T-helper 2 cell treated with Interferon-gamma antibody and Interleukin-4, amounts not matched to agents 100 ng/mL and 5 ng/mL, for 36 hours (primary cell): ENCODE measurements at regions not wholly inside any gene's neighbourhood (a gene's known extent, or its start where the extent isn't known, plus 50 kb on each side); places are given as distances from the start of the nearest gene placed in this dataset.

ENCODE experiments used
- intact Hi-C: fragments of 100-400 bp; cut with micrococcal nuclease; formaldehyde crosslinking; loops from one replicate; pipeline ENCODE4 v1.15.1; 2023

DNA sequence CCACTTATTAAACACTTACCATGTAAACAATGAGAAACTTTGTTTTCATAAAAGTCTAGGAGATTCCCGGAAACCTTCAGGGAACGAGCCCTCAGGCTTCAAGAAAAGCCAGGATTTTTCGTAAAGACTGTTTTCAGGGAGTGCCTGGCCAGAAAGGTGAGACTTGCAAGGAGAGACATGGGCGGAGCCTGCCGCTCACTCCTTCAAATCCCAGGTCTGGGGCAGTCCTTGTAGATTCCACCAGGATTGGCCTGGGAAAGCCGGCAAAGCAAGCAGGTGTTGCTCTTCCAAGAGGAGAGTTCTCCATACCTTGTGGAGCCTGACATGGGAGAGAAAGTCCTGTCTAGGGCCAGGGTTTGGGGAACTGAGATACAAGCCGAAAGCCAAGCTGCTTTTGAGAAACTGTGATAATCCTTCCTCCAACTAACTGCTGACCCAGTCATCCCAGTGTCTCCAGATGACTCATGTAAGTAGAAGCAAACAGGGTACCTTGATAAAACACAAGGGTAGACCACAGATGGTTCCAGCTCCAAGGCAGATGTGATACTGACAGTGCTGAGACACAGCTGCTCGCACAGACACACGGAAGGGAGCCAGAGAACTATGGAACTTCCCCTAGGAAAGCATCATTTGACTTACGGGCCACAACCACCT is 69.4 kb upstream of the NAA20 start:
- intact Hi-C loops, result no loop called here

DNA sequence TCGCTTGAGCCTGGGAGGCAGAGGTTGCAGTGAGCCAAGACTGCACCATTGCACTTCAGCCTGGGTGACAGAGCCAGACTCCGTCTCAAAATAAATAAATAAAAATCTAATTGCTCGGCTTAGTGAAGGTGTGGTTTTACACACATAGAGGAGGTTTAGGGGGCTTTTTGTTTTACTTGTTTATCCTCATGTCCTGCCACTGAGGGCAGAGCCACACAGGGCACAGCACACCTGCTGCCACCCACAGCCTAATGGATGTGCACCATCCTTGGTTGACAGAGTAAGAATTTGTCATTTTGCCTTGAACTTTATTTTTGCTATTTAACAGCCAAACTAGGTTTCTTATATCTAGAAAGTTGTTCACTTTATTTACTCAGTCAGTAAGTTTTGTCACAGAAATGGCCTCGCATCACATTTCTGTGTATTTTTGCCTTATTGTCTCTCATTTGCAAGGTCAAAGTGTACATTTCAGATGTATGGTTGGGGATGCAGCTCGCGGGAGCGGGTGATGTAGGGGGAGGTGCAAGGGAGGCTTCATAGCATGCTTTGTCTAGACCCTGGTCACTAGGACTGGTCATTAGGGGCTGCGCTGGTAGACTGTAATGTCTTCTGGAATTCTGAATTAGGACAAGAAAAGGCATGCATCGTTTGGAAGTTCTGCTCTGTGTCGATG is 67.8 kb upstream of the NAA20 start:
- intact Hi-C loops, result no loop called here

DNA sequence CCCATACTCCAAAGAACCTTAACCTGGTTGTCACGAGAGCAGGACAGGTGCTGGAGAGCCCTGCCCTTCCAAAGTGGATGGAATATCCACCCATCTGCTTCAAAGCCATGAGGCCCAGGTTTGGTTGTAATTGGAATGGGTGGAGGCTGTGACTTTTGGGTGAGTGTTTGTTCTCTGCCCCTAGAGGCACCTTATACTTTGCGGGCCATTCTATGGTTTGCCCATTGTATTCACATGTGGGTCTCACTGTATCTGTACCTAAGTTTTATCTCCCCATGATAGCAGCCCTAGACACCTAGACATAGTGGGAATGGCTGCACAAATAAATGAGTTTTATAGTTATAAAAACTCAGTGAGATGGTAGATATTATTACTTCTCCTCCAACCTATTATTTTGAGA is 67.1 kb upstream of the NAA20 start:
- intact Hi-C loops, result no loop called here

DNA sequence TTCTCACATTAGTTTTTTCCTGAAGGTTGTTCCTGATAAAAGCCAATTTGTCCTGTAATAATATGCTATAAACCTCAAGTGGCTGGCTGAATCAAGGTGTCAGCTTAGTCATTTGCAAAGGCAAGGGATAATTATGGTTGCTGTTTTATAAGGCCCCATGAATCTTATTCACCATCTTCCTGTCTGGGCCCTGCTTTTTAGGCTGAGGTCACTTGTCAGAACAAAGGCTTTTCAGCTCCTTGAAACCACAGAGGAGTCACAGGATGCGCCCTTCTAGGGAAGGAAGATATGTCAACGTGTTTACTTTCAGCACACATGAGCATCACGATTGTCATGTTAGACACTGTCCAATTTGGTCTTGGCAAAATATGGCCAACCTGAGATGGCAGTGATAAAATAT is 64.8 kb upstream of the NAA20 start:
- intact Hi-C loops, result no loop called here

GRCh38 chr20:19953606-19954005 is 63.6 kb upstream of the NAA20 start:
- intact Hi-C loops, result no loop called here

GRCh38 chr20:19956976-19957375 is 60.2 kb upstream of the NAA20 start:
- intact Hi-C loops, result no loop called here

GRCh38 chr20:19958219-19958618 is 58.9 kb upstream of the NAA20 start:
- intact Hi-C loops, result no loop called here

DNA sequence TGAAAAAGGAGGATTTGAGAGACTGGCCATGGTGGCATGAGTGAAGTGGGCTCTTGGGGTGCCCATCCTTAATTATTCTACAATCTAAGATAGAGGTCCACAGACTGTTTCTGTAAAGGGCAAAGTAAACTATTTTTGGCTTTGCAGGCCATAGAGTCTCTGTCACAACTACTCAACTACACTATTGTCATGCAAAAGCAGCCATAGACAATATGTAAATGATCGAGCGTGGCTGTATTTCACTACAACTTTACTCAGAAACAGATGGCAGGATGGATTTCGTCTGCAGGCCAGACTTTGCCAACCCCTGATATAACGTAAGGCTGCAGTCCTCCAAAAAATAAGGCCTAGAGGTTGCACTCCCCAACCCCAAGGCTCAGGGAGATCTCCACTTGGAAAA is 58.2 kb upstream of the NAA20 start:
- intact Hi-C loops, result no loop called here

GRCh38 chr20:19960745-19961144 is 56.4 kb upstream of the NAA20 start:
- intact Hi-C loops, result no loop called here

GRCh38 chr20:19961293-19961692 is 55.9 kb upstream of the NAA20 start:
- intact Hi-C loops, result no loop called here

DNA sequence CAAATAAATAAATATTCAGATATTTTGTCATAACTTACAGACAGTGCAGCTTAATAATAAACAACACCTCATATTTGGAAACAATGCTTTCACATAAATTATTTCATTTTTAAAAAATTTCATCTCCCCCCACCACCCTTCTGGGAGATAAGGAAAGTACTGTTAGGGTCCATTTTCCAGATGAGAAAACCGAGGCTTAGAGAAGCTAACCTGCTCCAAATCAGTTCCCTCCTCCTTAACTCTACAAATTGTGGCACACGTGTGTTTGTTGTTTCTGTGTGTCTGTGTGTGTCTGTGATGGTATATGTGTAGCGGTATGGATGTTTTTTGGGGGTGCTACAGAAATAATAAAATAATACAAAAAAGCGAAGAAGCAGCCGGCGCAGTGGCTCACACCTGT is 54.2 kb upstream of the NAA20 start:
- intact Hi-C loops, result no loop called here

DNA sequence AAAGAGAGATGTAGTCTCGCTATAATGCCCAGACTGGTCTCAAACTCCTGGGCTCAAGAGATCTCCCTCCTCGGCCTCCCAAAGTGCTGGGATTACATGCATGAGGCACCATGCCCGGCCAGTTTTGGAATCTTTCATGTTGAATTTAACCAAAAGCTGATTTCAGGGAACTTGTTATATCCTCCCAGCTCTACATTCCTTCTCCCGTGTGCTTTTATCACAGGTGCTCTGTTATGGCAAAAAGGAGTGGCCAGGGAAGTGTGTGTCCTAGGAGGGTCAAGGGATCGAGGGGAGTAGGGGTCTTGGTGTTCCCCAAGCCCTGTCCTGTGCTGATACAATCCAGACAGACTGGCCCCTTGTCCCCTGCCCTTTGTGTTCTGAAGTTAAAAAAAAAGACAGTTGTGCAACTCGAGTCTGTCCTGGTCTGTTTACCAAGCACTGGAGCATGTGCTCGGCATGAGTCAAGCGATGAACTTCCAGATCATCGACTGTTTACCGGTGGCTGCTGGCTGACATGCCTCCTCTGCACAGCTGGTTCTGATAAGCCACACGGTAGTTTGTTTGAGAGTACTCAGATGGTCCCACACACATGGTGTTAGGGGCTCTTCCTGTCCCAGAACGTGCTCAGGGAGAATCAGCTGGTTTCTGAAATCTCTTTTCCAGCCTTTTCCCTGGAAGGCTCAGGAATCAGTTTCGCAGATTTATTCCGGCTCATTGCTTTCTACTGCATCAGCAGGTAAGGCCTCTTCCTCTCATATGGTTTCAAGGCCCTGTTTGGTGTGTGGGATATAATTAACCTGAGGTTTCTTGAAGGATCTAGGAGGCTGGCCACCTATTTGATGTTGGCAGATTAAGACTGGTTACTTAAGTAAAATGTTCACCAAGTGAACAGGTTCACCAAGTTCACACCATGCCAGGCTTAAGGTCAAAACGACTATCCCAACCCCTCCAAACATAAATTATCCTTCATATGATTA is 52.6 kb upstream of the NAA20 start:
- intact Hi-C loops, result no loop called here

DNA sequence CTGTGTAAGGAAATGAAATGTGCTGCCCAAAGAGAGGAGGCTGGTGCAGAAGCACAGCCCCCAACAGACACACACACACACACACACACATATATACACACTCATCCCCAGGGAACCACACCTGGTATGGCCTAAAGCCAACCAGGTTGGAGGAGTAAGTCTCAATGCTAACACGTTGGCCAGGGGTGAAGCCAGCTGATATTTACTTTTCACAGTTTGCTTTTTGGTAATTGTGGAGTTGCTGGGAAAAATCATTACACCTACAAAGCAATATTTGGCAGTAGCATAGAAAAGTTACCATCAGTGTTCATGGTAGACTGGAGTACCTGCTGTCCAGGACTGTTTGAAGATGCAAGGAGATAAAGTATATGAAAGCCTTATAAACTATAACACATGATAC is 50.3 kb upstream of the NAA20 start:
- intact Hi-C loops, result no loop called here
